Hematopoietic multipotent progenitor cell treated with erythropoietin and hydrocortisone succinate and interleukin-3 and kit ligand, for 4 days (in vitro differentiated cells): ENCODE measurements at regions not wholly inside any gene's neighbourhood (a gene's known extent, or its start where the extent isn't known, plus 50 kb on each side); places are given as distances from the start of the nearest gene placed in this dataset.

Experiments used
- DNase-seq: peaks from one replicate; pipeline ENCODE4 v3.0.0-alpha.2; 2015

DNA sequence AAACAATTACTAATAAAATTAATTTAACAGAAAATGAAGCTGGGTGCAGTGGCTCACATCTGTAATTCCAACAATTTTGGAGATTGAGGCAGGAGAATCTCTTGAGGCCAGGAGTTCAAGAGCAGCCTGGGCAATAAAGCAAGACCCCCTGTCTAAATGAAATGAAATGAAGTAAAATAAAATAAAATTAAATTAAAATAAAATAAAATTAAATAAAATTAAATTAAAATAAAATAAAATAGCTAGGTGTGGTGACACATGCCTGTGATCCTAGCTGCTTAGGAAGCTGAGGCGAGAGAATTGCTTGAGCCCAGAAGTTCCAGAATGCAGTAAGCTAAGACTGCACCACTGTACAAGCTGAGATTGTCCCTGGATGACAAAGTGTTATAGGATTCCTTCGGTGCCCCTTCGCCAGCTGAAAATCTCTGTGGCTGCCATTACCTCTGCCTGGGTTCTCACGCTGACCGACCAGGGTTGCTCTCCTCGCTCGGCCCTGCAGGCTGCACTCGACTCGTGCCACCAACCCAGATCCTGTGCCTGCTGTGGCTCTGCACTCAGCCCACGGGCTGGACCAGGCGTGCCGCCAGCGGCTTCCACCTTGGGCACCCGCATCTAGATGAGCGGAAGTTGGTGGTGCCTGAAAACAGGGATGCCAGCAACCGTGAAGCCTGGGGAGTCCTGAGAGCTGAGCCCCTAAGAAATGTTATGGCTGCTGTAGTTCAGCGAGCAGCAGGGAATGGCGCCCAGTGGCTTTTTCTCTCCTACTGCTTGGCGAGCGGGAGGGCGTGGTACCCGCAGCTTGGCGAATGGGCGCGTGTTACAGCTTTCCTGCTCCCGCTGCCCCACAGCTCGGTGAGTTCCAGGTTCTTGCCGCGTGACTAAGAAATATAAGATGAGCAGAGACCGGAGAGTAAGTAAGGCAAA is 539.2 kb upstream of the PCDH9 start:
- DNase-seq: no peak

DNA sequence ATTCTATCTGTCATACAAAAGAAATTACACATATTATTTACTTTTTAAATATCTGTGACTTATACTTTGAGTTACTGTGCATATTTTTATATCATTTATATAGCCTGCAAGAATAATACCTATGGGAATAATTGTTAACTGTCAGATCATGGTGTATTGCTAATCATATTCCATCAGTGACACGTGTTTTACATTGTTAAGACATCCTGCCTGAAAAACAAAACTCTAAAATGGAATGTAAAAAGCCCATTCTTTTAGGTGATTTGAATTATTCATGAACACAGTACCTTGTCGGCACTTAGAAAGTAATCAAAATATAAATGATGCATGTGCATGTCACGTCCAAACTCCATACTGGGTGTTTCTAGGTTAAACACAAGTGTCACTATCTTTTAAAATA is 533.8 kb upstream of the PCDH9 start:
- no peak for DNase-seq

DNA sequence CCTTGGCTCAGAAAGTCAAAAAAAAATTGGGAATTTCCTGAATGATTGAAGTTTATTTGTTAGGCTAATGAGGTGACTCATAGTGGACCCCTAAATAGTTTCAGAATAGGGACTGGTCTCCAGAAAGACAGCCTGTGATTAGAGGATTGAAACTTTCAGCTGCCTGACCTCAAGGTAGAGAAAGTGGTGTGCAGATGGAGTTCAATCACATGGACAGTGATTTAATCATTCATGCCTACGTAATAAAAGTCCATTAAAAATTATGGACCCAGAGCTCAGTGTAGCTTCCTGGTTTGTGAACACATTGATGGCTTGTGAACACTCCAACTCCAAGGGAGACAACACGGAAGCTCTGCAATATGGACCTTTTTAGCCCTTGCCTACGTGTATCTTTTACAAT is 533.2 kb upstream of the PCDH9 start:
- no peak for DNase-seq

DNA sequence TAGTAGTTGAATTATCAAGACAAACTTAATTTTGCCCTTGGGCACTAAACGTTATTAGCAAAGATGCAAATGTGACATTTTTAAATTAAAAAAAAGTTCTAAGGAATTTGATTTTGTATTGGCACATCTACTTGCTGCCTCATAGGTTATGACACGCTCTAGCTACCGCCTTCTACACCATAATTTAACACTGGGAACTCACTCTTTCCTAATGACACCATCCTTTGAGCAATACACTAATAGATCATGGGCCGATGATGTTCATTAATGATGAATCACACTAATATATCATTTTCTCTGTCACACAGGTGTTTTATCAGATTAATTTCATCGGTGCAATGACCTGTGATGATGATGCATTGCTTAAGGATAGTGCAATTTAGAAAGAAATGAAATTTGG is 528.8 kb upstream of the PCDH9 start:
- DNase-seq: no peak

DNA sequence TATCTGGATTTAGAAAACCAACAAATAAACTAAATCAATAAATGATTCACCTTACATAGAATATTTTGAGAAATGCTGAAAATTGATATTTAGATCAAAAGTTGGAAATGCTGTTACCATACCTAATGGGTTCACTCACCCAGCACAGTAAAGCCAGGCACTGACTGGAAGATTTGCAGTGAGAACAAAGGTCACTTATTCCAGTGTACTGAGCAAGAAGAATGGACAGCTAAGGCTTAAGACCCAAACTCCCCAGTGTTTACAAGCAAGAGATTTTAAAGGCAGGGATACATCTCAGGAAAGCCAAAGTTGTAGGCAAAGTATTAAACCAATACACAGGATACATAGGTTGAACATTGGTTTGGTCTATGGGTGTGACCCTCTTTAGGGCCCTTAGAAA is 523.9 kb upstream of the PCDH9 start:
- no peak for DNase-seq

DNA sequence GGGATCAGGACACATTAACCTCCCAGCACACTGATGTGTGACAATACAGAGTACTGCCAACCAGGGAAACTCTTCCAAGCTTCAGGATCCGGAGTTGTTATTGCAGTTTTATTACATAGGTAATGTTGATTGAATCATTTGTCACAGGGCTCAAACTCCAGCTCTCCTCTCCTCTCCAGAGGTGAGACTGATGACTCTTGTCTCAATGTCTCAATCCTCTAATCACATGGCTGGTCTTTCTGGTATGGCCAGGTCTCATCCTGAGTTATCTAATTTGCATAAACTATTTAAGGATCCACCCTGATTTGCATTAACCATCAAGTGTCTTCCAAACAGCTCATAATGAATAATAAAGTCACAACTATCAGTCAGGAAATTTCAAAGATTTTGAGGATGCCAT is 522.6 kb upstream of the PCDH9 start:
- no peak for DNase-seq

DNA sequence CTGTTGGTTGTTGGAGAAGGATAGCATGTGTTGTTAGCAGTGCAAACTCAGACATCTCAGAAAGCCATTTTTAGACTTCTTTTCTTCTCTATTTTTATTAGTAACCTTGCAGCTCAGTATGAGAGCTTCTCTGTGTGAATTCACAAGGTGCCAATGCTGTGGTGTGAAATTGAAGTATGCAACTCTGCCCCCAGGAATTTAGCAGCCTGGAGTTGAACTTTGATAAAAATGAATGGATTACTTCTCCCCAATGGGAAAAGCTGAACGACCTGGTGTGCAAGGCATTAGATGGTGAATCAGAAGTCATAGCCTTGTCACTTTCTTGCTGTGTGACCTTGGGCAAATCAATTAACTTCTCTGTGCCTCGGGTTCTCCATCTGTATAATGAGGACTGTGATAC is 512.3 kb upstream of the PCDH9 start:
- no peak for DNase-seq

DNA sequence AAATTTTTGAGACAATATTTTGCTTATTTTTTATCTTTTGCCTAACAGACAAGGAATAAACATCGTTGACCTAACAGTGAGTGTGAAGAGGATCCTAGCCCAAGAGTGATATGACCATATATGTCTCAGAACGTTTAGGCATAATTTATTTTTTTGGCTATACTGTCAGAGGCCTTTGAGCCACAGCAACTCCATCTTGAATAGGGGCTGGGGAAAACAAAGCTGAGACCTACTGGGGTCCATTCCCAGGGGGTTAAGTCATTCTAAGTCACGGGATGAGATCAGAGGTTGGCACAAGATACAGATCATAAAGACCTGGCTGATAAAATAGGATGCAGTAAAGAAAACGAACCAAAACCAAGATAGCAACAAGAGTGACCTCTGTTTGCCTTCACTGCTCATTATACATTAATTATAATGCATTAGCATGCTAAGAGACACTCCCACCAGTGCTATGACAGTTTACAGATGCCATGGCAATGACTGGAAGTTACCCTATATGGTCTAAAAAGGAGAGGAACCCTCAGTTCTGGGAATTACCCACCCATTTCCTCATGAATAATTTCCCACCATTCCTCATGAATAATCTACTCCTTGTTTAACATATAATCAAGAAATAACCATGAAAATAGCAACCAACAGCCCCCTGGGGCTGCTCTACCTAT is 510.9 kb upstream of the PCDH9 start:
- no peak for DNase-seq

DNA sequence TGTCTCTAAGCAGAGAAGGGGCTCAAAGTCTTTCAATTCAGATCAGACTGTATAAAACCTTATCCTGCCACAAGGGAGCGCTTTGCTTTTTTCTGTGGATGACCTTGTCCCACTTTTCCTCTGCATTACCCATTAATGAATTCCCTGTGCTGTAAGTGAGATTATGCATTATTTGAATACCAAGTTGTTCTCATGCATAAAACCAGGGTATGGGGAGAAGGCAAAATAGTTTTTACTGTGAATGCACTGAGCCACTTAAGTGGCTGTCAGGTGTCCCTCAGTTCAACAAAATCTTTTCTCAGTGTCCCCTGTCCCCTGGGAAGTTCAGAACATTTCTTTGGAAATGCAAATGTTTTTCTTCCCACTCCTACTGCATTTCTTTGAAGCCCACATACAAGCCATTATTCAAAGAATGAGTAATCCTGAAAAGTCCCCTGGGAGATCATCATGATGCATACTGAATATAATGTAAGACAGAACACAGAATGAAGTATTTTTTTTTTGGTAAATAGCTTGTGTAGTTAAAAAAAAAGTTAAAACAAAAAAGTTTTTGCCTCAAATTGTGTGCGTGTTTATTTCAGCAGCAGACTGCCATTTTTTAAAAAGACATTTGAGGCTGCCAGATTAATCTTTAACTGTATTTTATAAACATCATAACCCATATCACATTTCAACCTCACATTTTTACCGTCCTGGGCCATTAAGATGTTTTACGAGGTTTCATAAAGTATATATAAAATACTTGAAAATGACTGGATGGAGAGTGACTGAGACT is 506.7 kb upstream of the PCDH9 start:
- no peak for DNase-seq

DNA sequence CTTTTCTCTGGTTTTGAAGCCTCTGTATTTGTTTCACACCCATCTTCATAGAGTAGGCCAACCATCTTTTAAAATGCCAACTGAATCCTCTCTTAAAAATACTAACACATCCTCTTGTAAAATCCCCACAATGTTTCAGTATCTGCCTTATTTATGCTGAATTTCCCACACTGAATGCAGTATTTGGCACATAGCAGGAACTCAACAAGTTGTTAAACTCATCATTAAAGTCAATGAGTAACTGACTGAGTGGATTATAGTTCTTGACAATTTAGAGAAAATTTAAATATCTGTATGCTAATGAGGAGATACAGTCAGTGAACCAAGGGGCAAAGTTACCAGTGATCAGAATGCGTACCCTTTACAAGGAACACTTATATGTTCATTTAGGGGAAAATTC is 505.5 kb upstream of the PCDH9 start:
- DNase-seq: no peak

DNA sequence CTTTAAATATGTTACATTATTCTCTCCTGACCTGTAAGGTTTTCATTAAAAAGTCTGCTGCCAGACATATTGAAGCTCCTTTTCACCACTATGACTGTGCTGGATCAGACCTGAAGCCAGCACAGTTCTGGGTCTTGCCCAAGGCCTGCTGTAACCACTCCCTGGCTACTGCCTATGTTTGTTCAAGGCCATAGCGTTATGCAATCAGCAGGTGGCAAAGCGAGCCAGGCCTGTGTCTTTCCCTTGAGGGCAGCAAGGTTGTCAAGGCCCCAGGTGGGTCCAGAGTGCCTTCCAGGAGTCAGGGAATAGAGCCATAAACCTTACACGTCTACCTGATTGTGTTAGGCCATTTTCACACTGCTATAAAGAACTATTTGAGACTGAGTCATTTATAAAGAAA is 496.8 kb upstream of the PCDH9 start:
- no peak for DNase-seq

DNA sequence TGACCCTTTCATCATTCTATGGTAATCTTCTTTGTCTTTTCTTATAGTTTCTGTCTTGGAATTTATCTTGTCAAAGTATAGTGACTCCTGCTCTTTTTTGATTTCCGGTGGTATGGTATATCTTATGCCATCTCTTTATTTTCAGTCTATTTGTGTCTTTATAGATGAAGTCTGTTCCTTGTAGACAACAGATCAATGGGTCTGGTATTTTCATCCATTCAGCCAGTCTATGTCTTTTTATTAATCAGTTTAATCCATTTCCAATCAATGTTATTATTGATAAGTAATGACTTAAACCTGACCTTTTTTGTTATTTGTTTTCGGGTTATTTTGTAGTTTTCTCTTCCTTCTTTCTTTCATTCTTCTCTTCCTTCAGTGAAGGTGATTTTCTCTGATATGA is 495.9 kb upstream of the PCDH9 start:
- no peak for DNase-seq

DNA sequence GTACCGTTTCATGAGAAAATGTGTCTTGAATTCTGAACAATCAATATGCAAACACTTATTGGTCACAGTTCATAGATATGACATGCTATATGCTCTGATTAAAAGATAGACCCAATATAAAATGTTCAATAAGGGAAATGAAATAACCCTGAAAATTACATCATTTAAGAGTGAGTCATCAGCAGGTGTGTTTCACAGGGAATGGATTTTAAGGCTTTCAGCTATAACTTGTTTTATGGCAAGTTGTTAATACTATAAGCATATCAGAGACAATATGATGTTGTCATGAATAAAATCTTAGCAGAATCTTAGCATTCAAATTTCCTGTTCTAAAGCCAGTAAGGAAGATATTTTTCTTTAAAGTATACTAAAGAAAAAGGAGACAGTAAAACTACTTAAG is 483.4 kb upstream of the PCDH9 start:
- DNase-seq: no peak

DNA sequence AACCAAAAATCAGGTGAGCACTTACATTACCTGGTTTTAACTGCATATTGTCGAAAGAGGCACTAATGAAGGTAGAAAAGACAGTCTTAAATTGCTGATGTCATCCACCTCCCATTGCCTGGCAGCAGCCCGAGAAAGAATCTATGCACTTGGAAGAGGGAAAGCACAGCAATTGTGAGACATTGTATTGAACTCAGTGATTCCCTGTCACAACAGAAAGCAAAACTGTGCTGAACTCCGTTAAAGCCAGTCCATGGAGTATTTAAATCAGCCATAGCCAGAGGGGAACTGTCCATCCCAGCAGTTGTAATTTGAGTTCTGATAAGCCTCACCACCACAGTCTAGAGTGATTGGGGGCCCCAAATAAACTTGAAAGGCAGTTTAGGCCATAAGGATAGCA is 466.6 kb upstream of the PCDH9 start:
- peak; percentile 3 for DNase-seq

DNA sequence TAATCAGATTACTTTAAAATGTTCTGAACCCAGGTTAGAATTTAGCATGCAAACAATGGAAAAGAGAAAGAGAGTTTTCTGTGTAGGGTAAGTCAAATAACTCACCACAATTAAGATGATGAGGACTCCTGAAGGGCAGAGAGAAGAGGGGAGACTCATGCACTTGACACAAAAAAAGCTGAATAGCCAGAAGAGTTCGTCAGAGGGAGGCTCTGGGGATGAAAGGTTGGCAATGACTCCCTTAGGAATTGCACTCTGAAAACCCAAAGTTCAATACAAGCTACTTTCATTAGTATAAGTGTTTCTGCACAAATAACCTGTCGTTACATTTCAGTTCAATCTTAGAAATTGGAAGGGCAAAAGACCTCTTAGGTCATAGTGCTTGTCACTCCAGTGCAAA is 434.4 kb upstream of the PCDH9 start:
- no peak for DNase-seq

DNA sequence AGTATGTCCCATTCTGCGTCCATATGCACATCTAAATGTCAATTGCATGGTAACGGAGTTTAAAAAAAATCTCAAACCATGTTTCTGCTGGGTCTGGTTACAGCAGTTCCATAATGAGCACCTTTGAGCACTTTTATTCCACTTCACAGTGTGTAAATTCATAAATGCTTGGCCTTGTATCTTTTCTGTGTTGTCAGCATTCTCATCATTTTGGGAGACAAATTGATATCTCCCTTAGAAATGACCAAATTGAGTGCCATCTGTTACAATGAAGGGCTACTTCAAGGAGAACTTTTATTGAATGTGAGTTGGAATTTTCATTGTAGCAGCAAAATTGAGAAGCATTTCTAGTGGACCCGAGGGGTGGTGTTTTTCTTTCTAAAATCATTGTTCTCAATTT is 432.9 kb upstream of the PCDH9 start:
- no peak for DNase-seq

DNA sequence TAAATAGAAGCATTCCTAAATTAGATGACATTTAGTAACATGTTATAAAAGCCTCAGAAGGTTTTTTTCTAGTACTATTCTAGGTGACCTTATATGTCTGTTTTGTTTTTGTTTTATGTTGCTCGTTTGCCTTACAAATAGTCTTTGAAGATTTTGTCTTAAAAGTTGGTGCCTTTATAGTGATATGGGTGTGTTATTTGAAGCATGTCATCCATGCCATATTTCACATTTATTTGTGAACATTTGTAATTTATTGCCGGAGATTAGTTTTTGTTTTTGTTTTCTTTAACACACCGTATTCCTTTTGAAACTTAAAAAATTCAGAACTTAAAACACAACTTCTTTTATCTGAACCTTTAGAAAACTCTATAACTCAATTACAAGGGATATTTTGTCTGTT is 422.8 kb upstream of the PCDH9 start:
- DNase-seq: no peak

DNA sequence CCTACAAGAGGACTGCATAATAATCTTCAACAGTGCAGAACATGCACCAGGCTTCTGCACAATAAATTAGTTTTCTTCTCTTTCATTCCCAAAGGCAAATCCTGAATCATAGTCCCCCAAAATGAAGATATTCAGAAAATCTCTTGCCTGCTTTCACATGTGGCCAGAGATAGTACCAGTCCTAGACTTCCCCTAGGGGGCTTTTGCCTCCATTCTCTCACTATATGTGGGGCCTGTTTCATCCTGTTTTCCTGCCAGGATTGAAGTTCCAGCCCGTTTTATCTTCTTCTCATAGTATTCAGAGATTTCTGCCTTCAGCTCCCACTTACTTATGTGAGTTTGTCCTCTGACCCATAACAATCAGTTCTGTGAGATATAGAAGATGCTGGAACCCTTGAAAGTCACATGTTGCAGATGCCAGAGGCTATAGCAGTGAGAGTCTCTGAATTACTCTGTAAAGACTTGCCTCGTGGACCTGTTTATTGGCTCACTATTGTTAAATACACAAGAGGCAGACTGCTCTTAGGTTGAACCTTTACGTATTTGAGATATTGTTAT is 421.9 kb upstream of the PCDH9 start:
- DNase-seq: no peak

DNA sequence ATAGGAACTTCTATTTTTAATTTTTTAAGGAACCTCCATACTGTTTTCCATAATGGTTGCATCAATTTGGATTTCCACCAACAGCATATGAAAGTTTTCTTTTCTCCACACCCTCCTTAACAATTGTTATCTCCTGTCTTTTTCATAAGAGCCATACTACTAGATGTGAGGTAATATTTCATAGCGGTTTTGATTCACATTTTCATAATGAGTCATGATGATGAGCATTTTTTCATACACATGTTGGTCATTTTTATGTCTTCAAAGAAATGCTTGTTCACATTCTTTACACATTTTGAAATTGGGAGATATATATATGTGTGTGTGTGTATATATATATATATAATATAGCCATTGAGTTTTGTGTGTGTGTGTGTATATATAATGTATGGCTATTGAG is 420.3 kb upstream of the PCDH9 start:
- no peak for DNase-seq

DNA sequence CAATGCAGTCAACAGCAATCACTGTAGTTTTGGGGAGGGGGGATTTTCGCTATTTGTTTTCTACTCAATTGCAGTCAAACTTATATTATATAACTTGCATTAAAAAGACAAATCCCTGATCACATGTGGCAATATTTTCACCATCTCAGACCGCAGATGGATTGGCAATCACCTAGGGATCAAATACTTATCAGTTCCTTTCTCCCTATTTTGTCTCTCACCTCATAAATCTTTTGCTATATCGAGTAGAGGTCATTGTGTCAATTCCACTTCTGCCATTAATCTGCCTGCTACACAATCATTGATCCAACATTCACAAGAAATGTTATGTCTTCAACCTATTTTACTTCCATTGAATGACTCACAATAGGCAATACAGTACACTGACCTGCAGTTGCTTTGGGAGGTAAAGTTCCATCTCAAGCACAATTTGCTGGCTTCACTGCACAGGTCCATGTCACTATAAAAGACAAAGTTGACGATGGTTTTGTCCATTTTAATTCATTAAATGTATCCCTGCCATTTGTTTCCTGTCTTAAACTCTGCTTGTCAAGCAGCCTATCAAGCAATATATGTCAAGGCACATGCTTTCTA is 415.8 kb upstream of the PCDH9 start:
- DNase-seq: no peak

DNA sequence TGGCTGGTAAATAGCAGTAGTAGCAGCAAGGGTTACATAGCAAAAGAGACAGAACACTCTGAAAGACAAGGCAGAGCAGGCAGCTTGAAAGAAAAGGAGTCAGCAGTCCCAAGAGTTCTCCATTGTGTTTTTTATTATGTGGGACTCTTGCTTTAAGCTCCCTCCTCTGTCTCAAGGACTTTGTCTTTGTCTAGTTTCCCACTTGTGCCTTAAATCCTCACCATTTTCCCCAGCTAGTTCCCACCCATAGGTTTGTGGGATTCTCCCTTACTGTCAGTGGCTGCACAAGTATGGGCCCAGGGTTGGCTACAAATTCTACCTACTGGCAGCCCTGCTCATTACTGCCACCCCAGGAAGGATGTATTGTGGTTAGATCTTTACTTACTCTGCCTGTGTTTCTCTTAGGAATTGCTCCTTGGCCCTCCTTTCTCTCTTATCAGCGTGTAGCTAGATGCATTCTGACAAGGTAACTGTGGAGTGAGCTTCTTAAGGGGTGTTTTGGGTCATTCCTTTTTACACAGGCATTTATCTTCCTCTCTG is 413.4 kb upstream of the PCDH9 start:
- DNase-seq: no peak

DNA sequence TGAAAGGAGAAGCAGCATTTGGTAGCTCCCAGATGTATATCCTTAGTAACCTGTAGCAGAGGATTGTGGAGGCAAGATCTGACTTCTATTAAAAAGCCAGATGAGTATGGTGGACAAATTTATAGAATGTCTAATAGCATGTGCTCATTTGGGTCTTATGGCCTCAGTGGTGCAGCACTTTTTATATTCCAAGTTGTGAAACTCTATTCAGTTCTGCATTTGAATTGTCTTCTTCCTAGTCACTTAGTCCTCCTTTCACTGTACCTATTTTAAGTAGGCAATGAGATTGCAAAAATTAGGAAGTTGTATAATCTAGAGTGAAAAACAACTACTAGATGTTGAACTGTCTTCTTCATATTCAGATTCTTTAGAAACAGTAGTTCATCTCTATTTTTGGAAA is 412.5 kb upstream of the PCDH9 start:
- peak; percentile 23 for DNase-seq

DNA sequence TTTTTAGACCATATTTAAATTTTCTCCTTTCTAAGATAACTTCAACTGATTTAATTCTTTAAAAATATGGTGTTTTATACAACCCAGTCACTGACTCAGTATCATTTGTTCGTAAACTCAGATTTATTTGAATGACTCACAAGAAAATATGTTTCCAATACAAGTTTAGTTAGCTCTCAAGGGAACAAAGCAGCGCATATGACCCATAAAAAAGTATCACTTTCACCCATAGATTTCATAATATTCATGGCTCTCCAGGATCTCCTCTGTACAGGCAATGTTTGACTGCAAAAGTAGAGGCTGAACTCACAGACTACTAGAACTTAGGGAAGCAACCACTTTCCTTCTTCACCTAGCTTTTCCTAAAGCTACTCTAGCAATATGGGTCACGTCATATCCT is 405.6 kb upstream of the PCDH9 start:
- DNase-seq: no peak
